SK-N-SH (cell line): ENCODE measurements at regions not wholly inside any gene's neighbourhood (a gene's known extent, or its start where the extent isn't known, plus 50 kb on each side); places are given as distances from the start of the nearest gene placed in this dataset.

Source experiments
- POLR2AphosphoS5 ChIP-seq: IDR thresholded peaks from 2 replicates; pipeline ENCODE4 v1.6.1; 2012; ENCODE audit warnings: low read depth, low read length
- RXRA ChIP-seq: IDR thresholded peaks from 2 replicates; pipeline ENCODE4 v1.4.0; 2012; ENCODE audit warnings: low read depth, mild to moderate bottlenecking, borderline replicate concordance
- SMC3 ChIP-seq: IDR thresholded peaks from 2 replicates; pipeline ENCODE4 v1.6.1; 2012; ENCODE audit warnings: low read depth, low read length, improper control_type of control experiment
- TF ChIP-seq, protein P1 (sequence below): fragments of 200-600 bp; sonication (generic); IDR thresholded peaks from 2 replicates; pipeline ENCODE4 v1.6.1; 2017; ENCODE audit warnings: antibody characterized with exemption, mild to moderate bottlenecking, moderate library complexity
- TF ChIP-seq, protein P2 (sequence below): IDR thresholded peaks from 2 replicates; pipeline ENCODE4 v1.4.0; 2012; ENCODE audit warnings: low read depth

DNA sequence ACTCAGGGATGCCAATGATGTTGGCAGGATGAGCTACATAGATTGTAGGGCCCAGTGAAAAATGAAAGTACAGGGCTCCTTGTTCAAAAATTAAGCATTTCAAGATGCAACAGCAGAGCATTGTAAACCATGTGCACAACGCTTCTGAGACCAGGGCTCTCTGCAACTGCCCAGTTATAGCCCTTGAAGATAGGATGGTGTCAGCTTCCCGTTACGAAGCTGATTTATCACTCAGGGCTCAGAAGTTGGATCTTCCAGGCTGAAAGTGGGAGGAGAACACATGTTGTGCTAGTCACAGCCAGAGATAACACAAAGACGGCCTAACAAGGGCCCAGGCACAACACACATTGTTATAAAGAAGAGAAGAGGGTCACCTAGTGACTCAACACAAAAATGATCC is 466.7 kb downstream of the TUBA3C start:
- no peak for TF ChIP-seq POLR2AphosphoS5
- TF ChIP-seq, protein P1, sequence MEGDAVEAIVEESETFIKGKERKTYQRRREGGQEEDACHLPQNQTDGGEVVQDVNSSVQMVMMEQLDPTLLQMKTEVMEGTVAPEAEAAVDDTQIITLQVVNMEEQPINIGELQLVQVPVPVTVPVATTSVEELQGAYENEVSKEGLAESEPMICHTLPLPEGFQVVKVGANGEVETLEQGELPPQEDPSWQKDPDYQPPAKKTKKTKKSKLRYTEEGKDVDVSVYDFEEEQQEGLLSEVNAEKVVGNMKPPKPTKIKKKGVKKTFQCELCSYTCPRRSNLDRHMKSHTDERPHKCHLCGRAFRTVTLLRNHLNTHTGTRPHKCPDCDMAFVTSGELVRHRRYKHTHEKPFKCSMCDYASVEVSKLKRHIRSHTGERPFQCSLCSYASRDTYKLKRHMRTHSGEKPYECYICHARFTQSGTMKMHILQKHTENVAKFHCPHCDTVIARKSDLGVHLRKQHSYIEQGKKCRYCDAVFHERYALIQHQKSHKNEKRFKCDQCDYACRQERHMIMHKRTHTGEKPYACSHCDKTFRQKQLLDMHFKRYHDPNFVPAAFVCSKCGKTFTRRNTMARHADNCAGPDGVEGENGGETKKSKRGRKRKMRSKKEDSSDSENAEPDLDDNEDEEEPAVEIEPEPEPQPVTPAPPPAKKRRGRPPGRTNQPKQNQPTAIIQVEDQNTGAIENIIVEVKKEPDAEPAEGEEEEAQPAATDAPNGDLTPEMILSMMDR: no peak
- TF ChIP-seq, protein P2, sequence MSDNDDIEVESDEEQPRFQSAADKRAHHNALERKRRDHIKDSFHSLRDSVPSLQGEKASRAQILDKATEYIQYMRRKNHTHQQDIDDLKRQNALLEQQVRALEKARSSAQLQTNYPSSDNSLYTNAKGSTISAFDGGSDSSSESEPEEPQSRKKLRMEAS: no peak
- no peak for TF ChIP-seq RXRA
- TF ChIP-seq SMC3: no peak
